ENCODE measurements at regions not wholly inside any gene's neighbourhood (a gene's known extent, or its start where the extent isn't known, plus 50 kb on each side); places are given as distances from the start of the nearest gene placed in this dataset.
"Not testable (repeated sequence)": the region's sequence is repeated elsewhere in the genome, so short reads cannot be mapped to it uniquely, and the experiment has no call there.

GRCh38 chr13:94800423-94800822 is 88.1 kb upstream of the SOX21 start:
- 70 to 72% methylated on average over 5 of the region's 5 CpGs for WGBS, 2 donors
- peak in 1 of 3 donors; percentile 26 for DNase-seq
- H3K36me3 ChIP-seq (ENCODE audit: control insufficient read depth in 4 of 4, insufficient read depth in 4 of 4, low read length in 4 of 4) = no peaks in the 10 kb centered on the region
- no peak for TF ChIP-seq CTCF (IDR thresholded peaks at IDR 0.05; ENCODE audit: control extremely low read depth, extremely low read depth)
- H3K27me3 ChIP-seq (ENCODE audit: control insufficient read depth in 3 of 3, insufficient read depth in 3 of 3, low read length in 2 of 3) = no peaks in the 10 kb centered on the region
- H3K4me3 ChIP-seq = no peak overlapping the region
- no peak for ATAC-seq (ENCODE audit: insufficient read depth, low FRiP score)
- H3K27ac ChIP-seq (ENCODE audit: low read depth in 1 of 2, low read length in 1 of 2) = no peak overlapping the region
- H3K4me1 ChIP-seq (ENCODE audit: control insufficient read depth in 5 of 5, insufficient read depth in 5 of 5, low read length in 5 of 5) = peaks cover 0 to 10% (median 0%) of the 10 kb centered on the region in 5 donors
- no peaks in the 10 kb centered on the region for H3K9me3 ChIP-seq (ENCODE audit: control insufficient read depth in 4 of 4, insufficient read depth in 3 of 4, low read length in 3 of 4)
- H3K9ac ChIP-seq (ENCODE audit: insufficient read depth in 1 of 2, low read length in 2 of 2) = no peak overlapping the region

GRCh38 chr13:94799299-94799698 is 87.0 kb upstream of the SOX21 start:
- H3K9ac ChIP-seq (ENCODE audit: insufficient read depth in 1 of 2, low read length in 2 of 2) = no peak overlapping the region
- no peaks in the 10 kb centered on the region for H3K9me3 ChIP-seq (ENCODE audit: control insufficient read depth in 4 of 4, insufficient read depth in 3 of 4, low read length in 3 of 4)
- H3K27me3 ChIP-seq (ENCODE audit: control insufficient read depth in 3 of 3, insufficient read depth in 3 of 3, low read length in 2 of 3) = no peaks in the 10 kb centered on the region
- H3K4me1 ChIP-seq (ENCODE audit: control insufficient read depth in 5 of 5, insufficient read depth in 5 of 5, low read length in 5 of 5) = peaks cover 0 to 10% (median 0%) of the 10 kb centered on the region in 5 donors
- no peak for TF ChIP-seq CTCF (IDR thresholded peaks at IDR 0.05; ENCODE audit: control extremely low read depth, extremely low read depth)
- no peak overlapping the region for H3K4me3 ChIP-seq
- peak in 2 of 3 donors; percentile 60 to 71 for DNase-seq
- ATAC-seq (ENCODE audit: insufficient read depth, low FRiP score) = no peak
- H3K27ac ChIP-seq (ENCODE audit: low read depth in 1 of 2, low read length in 1 of 2) = no peak overlapping the region
- 84 to 85% methylated on average over 5 of the region's 5 CpGs for WGBS, 2 donors
- no peaks in the 10 kb centered on the region for H3K36me3 ChIP-seq (ENCODE audit: control insufficient read depth in 4 of 4, insufficient read depth in 4 of 4, low read length in 4 of 4)

- Histone ChIP-seq H3K4me1 (ENCODE audit: control insufficient read depth in 5 of 5, insufficient read depth in 5 of 5, low read length in 5 of 5) (peaks cover 0 to 10% (median 0%) of the 10 kb centered on the region in 5 donors), H3K9ac (ENCODE audit: insufficient read depth in 1 of 2, low read length in 2 of 2) (no peak overlapping the region), H3K4me3 (no peak overlapping the region), H3K36me3 (ENCODE audit: control insufficient read depth in 4 of 4, insufficient read depth in 4 of 4, low read length in 4 of 4) (no peaks in the 10 kb centered on the region), H3K9me3 (ENCODE audit: control insufficient read depth in 4 of 4, insufficient read depth in 3 of 4, low read length in 3 of 4) (no peaks in the 10 kb centered on the region), H3K27ac (ENCODE audit: low read depth in 1 of 2, low read length in 1 of 2) (no peak overlapping the region), H3K27me3 (ENCODE audit: control insufficient read depth in 3 of 3, insufficient read depth in 3 of 3, low read length in 2 of 3) (no peaks in the 10 kb centered on the region)
- TF ChIP-seq CTCF (IDR thresholded peaks at IDR 0.05; ENCODE audit: control extremely low read depth, extremely low read depth) = no peak
- ATAC-seq (ENCODE audit: insufficient read depth, low FRiP score) (no peak), DNase-seq (no peak)
- 89 to 92% methylated on average over 6 of the region's 6 CpGs for WGBS, 2 donors
These were observed 86.4 kb upstream of the SOX21 start for GRCh38 chr13:94798738-94799137.

- no peak for ATAC-seq (ENCODE audit: insufficient read depth, low FRiP score)
- no peak for DNase-seq
- no peak overlapping the region for H3K27ac ChIP-seq (ENCODE audit: low read depth in 1 of 2, low read length in 1 of 2)
- H3K36me3 ChIP-seq (ENCODE audit: control insufficient read depth in 4 of 4, insufficient read depth in 4 of 4, low read length in 4 of 4) = no peaks in the 10 kb centered on the region
- no peaks in the 10 kb centered on the region for H3K27me3 ChIP-seq (ENCODE audit: control insufficient read depth in 3 of 3, insufficient read depth in 3 of 3, low read length in 2 of 3)
- no peak overlapping the region for H3K9ac ChIP-seq (ENCODE audit: insufficient read depth in 1 of 2, low read length in 2 of 2)
- no peaks in the 10 kb centered on the region for H3K9me3 ChIP-seq (ENCODE audit: control insufficient read depth in 4 of 4, insufficient read depth in 3 of 4, low read length in 3 of 4)
- TF ChIP-seq CTCF (IDR thresholded peaks at IDR 0.05; ENCODE audit: control extremely low read depth, extremely low read depth) = no peak
- H3K4me1 ChIP-seq (ENCODE audit: control insufficient read depth in 5 of 5, insufficient read depth in 5 of 5, low read length in 5 of 5) = peaks cover 0 to 10% (median 0%) of the 10 kb centered on the region in 5 donors
- no peak overlapping the region for H3K4me3 ChIP-seq
- 96 to 97% methylated on average over 7 of the region's 7 CpGs for WGBS, 2 donors
These were observed 82.9 kb upstream of the SOX21 start for GRCh38 chr13:94795292-94795691.

- ATAC-seq (ENCODE audit: insufficient read depth, low FRiP score); H3K27ac ChIP-seq (ENCODE audit: low read depth in 1 of 2, low read length in 1 of 2); H3K4me3 ChIP-seq; H3K4me1 ChIP-seq (ENCODE audit: control insufficient read depth in 5 of 5, insufficient read depth in 5 of 5, low read length in 5 of 5); DNase-seq; H3K27me3 ChIP-seq (ENCODE audit: control insufficient read depth in 3 of 3, insufficient read depth in 3 of 3, low read length in 2 of 3); H3K36me3 ChIP-seq (ENCODE audit: control insufficient read depth in 4 of 4, insufficient read depth in 4 of 4, low read length in 4 of 4); H3K9me3 ChIP-seq (ENCODE audit: control insufficient read depth in 4 of 4, insufficient read depth in 3 of 4, low read length in 3 of 4); H3K9ac ChIP-seq (ENCODE audit: insufficient read depth in 1 of 2, low read length in 2 of 2): not testable (repeated sequence)
- 70 to 73% methylated on average over 2 of the region's 2 CpGs for WGBS, 2 donors
These were observed 73.9 kb upstream of the SOX21 start for GRCh38 chr13:94786246-94786645.
